IPS-18a (cell line): ENCODE measurements at regions not wholly inside any gene's neighbourhood (a gene's known extent, or its start where the extent isn't known, plus 50 kb on each side); places are given as distances from the start of the nearest gene placed in this dataset.

ENCODE experiments used
- H3K27ac ChIP-seq: one replicate; pipeline ENCODE4 v1.5.1; 2013; ENCODE audit warnings: low read length
- H3K27me3 ChIP-seq: one replicate; pipeline ENCODE4 v1.6.1; 2013; ENCODE audit warnings: mild to moderate bottlenecking, low read length; ENCODE audit not compliant: control insufficient read depth, insufficient read depth
- H3K36me3 ChIP-seq: one replicate; pipeline ENCODE4 v1.6.1; 2013; ENCODE audit warnings: low read depth, low read length; ENCODE audit not compliant: control insufficient read depth
- H3K4me1 ChIP-seq: one replicate; pipeline ENCODE4 v1.6.1; 2013; ENCODE audit warnings: low read depth, low read length; ENCODE audit not compliant: control insufficient read depth
- H3K4me3 ChIP-seq: one replicate; pipeline ENCODE4 v1.5.1; 2013; ENCODE audit warnings: low read length
- H3K9ac ChIP-seq: one replicate; pipeline ENCODE4 v1.6.1; 2013; ENCODE audit warnings: mild to moderate bottlenecking, low read length, moderate library complexity
- H3K9me3 ChIP-seq: one replicate; pipeline ENCODE4 v1.6.1; 2013; ENCODE audit warnings: low read depth, low read length; ENCODE audit not compliant: control insufficient read depth

GRCh38 chr2:133954636-133955035 is 299.2 kb upstream of the MGAT5 start:
- Histone ChIP-seq H3K9me3 (no peaks in the 10 kb centered on the region), H3K4me3 (no peak overlapping the region), H3K4me1 (no peaks in the 10 kb centered on the region), H3K27me3 (no peaks in the 10 kb centered on the region), H3K36me3 (no peaks in the 10 kb centered on the region), H3K9ac (no peak overlapping the region), H3K27ac (no peak overlapping the region)

- no peak overlapping the region for H3K9ac ChIP-seq
- H3K27ac ChIP-seq: no peak overlapping the region
- H3K4me3 ChIP-seq: no peak overlapping the region
- no peaks in the 10 kb centered on the region for H3K36me3 ChIP-seq
- H3K9me3 ChIP-seq: no peaks in the 10 kb centered on the region
- no peaks in the 10 kb centered on the region for H3K4me1 ChIP-seq
- no peaks in the 10 kb centered on the region for H3K27me3 ChIP-seq
Observed at GRCh38 chr2:133955169-133955568, 298.7 kb upstream of the MGAT5 start.

DNA sequence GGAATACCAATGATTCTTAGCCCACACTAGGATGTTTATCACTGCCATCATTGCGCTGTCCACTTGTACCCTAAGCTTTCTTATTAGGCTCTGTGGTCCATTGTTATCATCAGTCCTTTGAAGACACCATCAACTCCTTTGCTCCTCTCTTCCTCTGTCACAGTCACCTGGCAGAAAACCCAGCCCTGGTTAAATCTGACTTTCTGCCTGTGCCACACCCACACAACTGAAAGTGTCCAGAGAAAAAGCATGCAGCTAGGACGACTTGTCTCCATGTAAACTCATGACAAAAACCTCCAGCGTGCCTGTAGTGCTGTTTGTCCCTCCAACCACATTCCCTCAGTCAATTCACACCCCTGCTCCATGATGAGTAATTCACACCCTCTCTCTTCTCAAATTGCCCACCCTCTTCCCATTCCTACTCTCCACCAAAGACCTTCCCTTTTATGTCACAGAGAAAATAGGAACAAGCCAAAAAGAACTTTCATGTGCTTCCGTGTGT is 297.4 kb upstream of the MGAT5 start:
- Histone ChIP-seq H3K27ac (no peak overlapping the region), H3K4me3 (no peak overlapping the region), H3K9ac (no peak overlapping the region), H3K36me3 (no peaks in the 10 kb centered on the region), H3K9me3 (no peaks in the 10 kb centered on the region), H3K27me3 (no peaks in the 10 kb centered on the region), H3K4me1 (no peaks in the 10 kb centered on the region)

DNA sequence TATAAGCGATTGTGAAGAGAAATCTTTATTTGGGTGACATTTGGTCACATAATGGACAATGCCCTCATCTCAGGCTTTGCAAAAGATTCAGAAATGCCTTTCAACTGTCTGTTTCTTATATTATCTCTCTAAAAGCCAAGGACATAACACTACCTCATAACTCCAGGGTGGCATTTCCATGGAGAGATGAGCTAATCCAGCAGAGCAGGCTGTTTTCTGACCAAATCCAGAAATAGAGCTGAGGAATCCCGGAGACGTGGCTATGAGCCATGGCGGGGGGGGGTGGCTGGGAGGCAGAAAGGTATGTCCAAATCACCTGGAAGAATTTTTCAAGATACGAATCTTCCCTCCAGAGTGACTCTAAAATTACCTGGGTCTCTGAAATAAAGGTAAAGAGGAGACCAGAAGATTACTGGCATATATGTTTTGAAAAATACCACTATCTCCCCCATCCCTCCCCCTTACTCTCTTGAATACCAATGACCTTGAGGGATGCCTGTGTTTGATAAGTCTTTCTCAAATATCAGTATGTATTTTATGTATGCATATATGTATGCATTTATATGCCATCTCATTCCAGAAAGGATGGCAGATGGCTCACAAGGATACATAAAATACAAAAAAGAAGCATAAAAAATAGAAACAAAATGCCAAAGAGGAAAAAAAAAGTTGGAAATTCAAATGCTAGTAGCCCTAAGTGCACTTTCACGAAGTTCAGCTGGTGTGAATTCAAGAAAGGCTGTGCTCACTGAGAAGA is 296.0 kb upstream of the MGAT5 start:
- Histone ChIP-seq H3K4me1 (no peaks in the 10 kb centered on the region), H3K27ac (no peak overlapping the region), H3K9ac (no peak overlapping the region), H3K9me3 (no peaks in the 10 kb centered on the region), H3K36me3 (no peaks in the 10 kb centered on the region), H3K4me3 (no peak overlapping the region), H3K27me3 (no peaks in the 10 kb centered on the region)

DNA sequence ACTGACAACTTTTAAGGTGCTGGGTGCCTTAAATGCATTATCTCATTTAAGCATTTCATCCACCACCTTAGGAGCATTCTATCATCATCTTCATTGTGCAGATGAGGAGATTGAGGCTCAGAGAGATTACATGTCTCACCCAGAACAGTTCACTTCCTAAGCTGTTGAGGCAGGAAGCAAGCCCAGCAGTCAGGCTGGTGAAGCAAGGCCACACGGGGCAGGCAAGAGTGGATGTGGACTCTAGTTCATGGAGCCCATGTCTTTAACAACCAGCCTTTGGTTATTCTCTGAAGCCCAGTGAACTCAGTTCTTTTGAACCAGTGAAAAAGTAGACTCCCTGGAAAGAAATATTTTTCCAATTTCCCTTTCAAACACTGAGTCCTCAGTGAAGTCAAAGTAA is 294.8 kb upstream of the MGAT5 start:
- no peaks in the 10 kb centered on the region for H3K27me3 ChIP-seq
- no peak overlapping the region for H3K4me3 ChIP-seq
- no peaks in the 10 kb centered on the region for H3K36me3 ChIP-seq
- H3K4me1 ChIP-seq: no peaks in the 10 kb centered on the region
- H3K9ac ChIP-seq: no peak overlapping the region
- H3K27ac ChIP-seq: no peak overlapping the region
- H3K9me3 ChIP-seq: no peaks in the 10 kb centered on the region

DNA sequence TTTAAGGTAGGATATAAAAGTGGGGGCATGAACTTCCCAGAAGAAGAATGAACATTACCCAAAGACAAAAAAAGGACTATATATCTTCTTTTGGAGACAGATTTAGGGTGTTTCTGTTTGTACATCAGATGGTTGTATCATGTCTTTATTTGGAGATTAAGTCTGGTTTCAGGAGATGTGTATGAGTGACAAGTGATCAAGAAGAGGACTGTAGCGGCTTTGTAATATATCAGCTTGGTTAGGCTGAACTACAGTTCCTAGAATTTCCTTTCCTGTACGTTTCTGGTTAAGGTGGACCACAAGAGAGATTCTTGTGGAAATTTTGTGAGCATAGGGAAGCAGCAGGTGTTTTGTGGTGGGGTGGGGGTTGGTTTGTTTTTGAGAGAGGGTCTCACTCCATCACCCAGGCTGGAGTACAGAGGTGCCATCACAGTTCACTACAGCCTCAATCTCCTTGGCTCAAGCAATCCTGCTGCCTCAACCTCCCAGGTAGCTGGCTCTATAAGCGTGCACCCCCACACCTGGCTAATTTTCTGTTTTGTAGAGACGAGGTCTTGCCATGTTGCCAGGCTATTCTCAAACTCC is 287.1 kb upstream of the MGAT5 start:
- Histone ChIP-seq H3K4me3 (no peak overlapping the region), H3K9ac (no peak overlapping the region), H3K4me1 (peaks cover 4% of the 10 kb centered on the region), H3K9me3 (no peaks in the 10 kb centered on the region), H3K36me3 (no peaks in the 10 kb centered on the region), H3K27ac (no peak overlapping the region), H3K27me3 (peaks cover 15% of the 10 kb centered on the region)

GRCh38 chr2:133967326-133967725 is 286.5 kb upstream of the MGAT5 start:
- no peaks in the 10 kb centered on the region for H3K9me3 ChIP-seq
- H3K36me3 ChIP-seq: no peaks in the 10 kb centered on the region
- H3K9ac ChIP-seq: no peak overlapping the region
- no peak overlapping the region for H3K4me3 ChIP-seq
- no peak overlapping the region for H3K27ac ChIP-seq
- peaks cover 4% of the 10 kb centered on the region for H3K4me1 ChIP-seq
- peaks cover 20% of the 10 kb centered on the region for H3K27me3 ChIP-seq

GRCh38 chr2:133968446-133968845 is 285.4 kb upstream of the MGAT5 start:
- Histone ChIP-seq H3K9ac (no peak overlapping the region), H3K27me3 (peaks cover 22% of the 10 kb centered on the region), H3K4me3 (no peak overlapping the region), H3K9me3 (no peaks in the 10 kb centered on the region), H3K4me1 (peaks cover 4% of the 10 kb centered on the region), H3K36me3 (no peaks in the 10 kb centered on the region), H3K27ac (no peak overlapping the region)

DNA sequence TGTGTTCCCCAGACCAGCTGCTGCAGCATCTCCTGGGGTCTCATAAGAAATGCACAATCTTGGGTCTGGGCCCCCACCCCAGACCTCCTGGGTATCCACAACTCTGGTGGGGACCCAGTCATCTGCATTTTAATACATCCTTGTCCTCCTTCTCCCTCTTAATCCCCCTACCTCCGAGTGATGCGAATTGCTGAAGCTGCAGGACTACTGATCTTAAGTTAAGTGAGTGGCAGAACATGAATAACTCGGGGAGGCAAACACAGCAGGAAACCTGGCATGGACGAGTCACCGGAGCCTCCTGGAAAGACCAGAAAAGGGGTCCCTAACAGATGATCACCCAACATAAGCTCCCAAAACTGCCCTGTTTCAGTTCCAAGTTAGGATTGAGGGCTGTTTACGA is 283.2 kb upstream of the MGAT5 start:
- Histone ChIP-seq H3K27ac (no peak overlapping the region), H3K4me1 (peaks cover 4% of the 10 kb centered on the region), H3K9ac (no peak overlapping the region)

DNA sequence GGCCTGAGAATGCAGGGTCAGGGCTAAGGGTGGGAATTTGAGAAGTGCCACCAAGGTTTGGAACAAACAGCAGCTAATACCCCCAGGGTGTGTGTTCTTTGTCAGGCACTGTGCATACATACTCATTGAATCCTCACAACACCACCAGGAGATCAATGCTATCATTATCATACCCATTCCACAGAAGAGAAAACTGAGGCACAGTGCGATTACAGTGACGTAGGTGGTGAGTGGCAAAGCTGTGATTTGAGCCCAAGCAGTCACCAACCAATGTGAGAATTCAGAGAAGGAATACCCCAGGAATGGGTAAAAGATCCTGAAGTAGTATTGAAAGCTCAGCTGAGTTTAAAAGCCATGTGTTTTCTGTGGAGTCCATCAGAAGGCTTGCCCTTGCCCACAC is 281.6 kb upstream of the MGAT5 start:
- H3K4me1 ChIP-seq: peaks cover 4% of the 10 kb centered on the region
- H3K36me3 ChIP-seq: no peaks in the 10 kb centered on the region

More for the DNA sequence above, 283.2 kb upstream of the MGAT5 start:
- Histone ChIP-seq H3K9me3 (no peaks in the 10 kb centered on the region), H3K4me3 (no peak overlapping the region), H3K27me3 (peaks cover 22% of the 10 kb centered on the region), H3K36me3 (no peaks in the 10 kb centered on the region)

GRCh38 chr2:133972786-133973185 is 281.1 kb upstream of the MGAT5 start:
- Histone ChIP-seq H3K27me3 (peaks cover 22% of the 10 kb centered on the region), H3K4me3 (no peak overlapping the region), H3K9me3 (no peaks in the 10 kb centered on the region), H3K4me1 (peaks cover 4% of the 10 kb centered on the region), H3K9ac (no peak overlapping the region), H3K27ac (no peak overlapping the region), H3K36me3 (no peaks in the 10 kb centered on the region)

More for the DNA sequence above, 281.6 kb upstream of the MGAT5 start:
- Histone ChIP-seq H3K9me3 (no peaks in the 10 kb centered on the region), H3K27me3 (peaks cover 22% of the 10 kb centered on the region), H3K27ac (no peak overlapping the region), H3K9ac (no peak overlapping the region), H3K4me3 (no peak overlapping the region)

- peaks cover 4% of the 10 kb centered on the region for H3K4me1 ChIP-seq
Observed at GRCh38 chr2:133974353-133974752, 279.5 kb upstream of the MGAT5 start.

More at GRCh38 chr2:133974353-133974752, 279.5 kb upstream of the MGAT5 start:
- Histone ChIP-seq H3K36me3 (no peaks in the 10 kb centered on the region), H3K27ac (no peak overlapping the region), H3K27me3 (peaks cover 18% of the 10 kb centered on the region), H3K9ac (no peak overlapping the region), H3K4me3 (no peak overlapping the region), H3K9me3 (no peaks in the 10 kb centered on the region)
